Progenitor cell of endocrine pancreas (in vitro differentiated cells): ENCODE measurements at regions not wholly inside any gene's neighbourhood (a gene's known extent, or its start where the extent isn't known, plus 50 kb on each side); places are given as distances from the start of the nearest gene placed in this dataset.

Experiments
- DNase-seq: peaks from one replicate; pipeline ENCODE4 v3.0.0; 2021; ENCODE audit warnings: low spot score; ENCODE audit not compliant: unreplicated experiment
- H3K27ac Mint-ChIP-seq: 2 replicates; pipeline ENCODE4 v1.8.0; 2021; ENCODE audit warnings: mild to moderate bottlenecking, moderate library complexity, mixed read lengths
- H3K27me3 Mint-ChIP-seq: 2 replicates; pipeline ENCODE4 v1.8.0; 2021; ENCODE audit warnings: mixed read lengths
- H3K36me3 Mint-ChIP-seq: 2 replicates; pipeline ENCODE4 v1.8.0; 2022; ENCODE audit warnings: mixed read lengths; ENCODE audit not compliant: insufficient read depth
- H3K4me1 Mint-ChIP-seq: 2 replicates; pipeline ENCODE4 v1.8.0; 2021; ENCODE audit warnings: low read depth, mixed read lengths
- H3K4me3 Mint-ChIP-seq: 2 replicates; pipeline ENCODE4 v1.8.0; 2021; ENCODE audit warnings: low read depth, mild to moderate bottlenecking, moderate library complexity, mixed read lengths
- H3K9me3 Mint-ChIP-seq: 2 replicates; pipeline ENCODE4 v1.8.0; 2021; ENCODE audit warnings: low read depth, mixed read lengths
- TF ChIP-seq, protein P1 (sequence below): fragments of 200-600 bp; sonication (generic); IDR thresholded peaks from one replicate; pipeline ENCODE4 v1.5.0; 2021; ENCODE audit warnings: antibody characterized with exemption, mild to moderate bottlenecking; ENCODE audit not compliant: unreplicated experiment

DNA sequence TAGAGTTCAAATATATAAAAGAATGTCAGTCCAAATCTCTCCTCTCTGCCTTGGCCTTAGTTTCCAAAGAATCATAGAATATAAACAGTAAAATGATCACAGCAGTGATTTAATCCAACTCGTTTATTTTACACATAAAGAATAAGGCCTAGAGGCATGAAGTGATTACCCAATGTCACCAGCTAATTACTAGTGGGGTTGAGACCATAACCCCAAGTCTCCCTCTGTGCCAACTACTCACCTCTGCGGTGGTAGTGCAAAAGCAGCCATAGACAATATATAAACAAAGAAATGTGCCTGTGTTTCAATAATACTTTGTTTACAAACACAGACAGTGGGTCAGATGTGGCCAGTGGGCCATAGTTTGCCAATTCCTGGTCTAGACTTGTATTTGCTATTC lies 96.6 kb upstream of the FAT3 start:
- Mint-ChIP-seq H3K9me3 (no peaks in the 10 kb centered on the region), H3K4me3 (no peak overlapping the region), H3K36me3 (no peaks in the 10 kb centered on the region), H3K27ac (no peak overlapping the region), H3K4me1 (peaks cover 6% of the 10 kb centered on the region), H3K27me3 (no peaks in the 10 kb centered on the region)
- DNase-seq: no peak
- TF ChIP-seq, protein P1, sequence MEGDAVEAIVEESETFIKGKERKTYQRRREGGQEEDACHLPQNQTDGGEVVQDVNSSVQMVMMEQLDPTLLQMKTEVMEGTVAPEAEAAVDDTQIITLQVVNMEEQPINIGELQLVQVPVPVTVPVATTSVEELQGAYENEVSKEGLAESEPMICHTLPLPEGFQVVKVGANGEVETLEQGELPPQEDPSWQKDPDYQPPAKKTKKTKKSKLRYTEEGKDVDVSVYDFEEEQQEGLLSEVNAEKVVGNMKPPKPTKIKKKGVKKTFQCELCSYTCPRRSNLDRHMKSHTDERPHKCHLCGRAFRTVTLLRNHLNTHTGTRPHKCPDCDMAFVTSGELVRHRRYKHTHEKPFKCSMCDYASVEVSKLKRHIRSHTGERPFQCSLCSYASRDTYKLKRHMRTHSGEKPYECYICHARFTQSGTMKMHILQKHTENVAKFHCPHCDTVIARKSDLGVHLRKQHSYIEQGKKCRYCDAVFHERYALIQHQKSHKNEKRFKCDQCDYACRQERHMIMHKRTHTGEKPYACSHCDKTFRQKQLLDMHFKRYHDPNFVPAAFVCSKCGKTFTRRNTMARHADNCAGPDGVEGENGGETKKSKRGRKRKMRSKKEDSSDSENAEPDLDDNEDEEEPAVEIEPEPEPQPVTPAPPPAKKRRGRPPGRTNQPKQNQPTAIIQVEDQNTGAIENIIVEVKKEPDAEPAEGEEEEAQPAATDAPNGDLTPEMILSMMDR: no peak

DNA sequence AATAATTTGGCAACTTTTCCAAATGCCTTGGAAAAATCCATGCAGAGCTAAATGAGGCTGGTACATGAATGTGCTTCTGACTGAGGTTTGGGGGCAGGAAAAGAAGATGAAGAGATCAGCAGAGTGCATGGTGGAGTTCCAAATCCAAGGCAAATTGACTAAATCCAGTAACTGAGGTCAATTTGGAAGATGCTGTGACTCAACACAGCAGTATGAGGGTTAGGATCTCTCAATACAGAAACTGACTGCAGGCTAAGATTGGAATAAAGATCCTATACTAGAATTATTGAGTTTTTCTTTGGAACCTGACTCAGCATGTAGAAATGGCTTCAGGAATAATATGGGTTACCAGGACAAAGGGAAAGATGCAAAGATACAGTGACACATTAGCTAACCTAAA lies 99.3 kb upstream of the FAT3 start:
- Mint-ChIP-seq H3K4me1 (peaks cover 12% of the 10 kb centered on the region), H3K27me3 (no peaks in the 10 kb centered on the region), H3K9me3 (peaks cover under 1% of the 10 kb centered on the region), H3K36me3 (no peaks in the 10 kb centered on the region), H3K4me3 (no peak overlapping the region), H3K27ac (no peak overlapping the region)
- TF ChIP-seq, protein P1: no peak
- DNase-seq: no peak

- no peak for DNase-seq
- Mint-ChIP-seq H3K36me3 (peaks cover 3% of the 10 kb centered on the region), H3K4me1 (peaks cover 12% of the 10 kb centered on the region), H3K9me3 (peaks cover 8% of the 10 kb centered on the region), H3K4me3 (no peak overlapping the region), H3K27me3 (no peaks in the 10 kb centered on the region), H3K27ac (no peak overlapping the region)
- TF ChIP-seq, protein P1: no peak
Measured at GRCh38 chr11:92123540-92123939, 101.1 kb upstream of the FAT3 start.

DNA sequence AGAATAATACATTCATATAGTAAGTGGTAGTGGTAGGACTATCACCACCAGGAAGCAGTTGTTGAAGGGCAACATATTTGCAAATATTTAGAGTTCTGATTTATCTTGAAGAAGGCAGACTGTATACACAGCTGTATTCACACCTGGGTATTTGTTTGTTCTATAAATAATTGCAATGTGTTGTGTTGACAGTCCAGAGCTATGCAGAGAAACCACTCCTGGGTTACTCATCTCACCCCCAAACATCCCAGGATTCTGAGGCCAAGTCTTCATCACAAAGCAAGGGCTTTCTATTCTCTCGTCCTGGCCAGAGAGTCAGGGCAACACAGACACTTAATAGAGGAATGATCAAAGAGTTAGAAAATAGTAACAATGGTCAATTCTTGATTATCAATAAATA lies 102.1 kb upstream of the FAT3 start:
- Mint-ChIP-seq H3K9me3 (peaks cover 8% of the 10 kb centered on the region), H3K27ac (no peak overlapping the region), H3K36me3 (peaks cover 3% of the 10 kb centered on the region), H3K4me3 (no peak overlapping the region), H3K27me3 (no peaks in the 10 kb centered on the region), H3K4me1 (peaks cover 12% of the 10 kb centered on the region)
- TF ChIP-seq, protein P1: no peak
- no peak for DNase-seq

DNA sequence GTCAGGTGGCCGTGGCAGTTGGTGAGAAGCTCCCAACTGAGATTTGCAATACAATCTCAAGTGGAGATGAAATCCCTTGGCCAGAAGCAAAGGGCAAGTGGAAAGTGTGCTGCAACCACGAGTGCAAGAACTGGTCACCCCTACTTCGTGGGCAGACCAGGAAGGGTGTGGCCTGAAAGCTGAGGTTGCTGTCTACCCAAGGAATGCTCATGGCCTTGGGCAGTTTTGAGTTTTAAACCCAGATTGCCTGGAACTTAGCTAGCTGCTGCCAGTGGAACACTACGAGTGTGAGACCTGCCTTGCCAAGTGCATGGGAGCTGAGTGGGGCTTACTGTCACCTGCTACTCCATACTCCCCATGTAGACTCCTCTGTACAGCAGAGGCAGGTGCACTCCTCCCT lies 113.3 kb upstream of the FAT3 start:
- no peaks in the 10 kb centered on the region for H3K27me3 Mint-ChIP-seq
- TF ChIP-seq, protein P1: no peak
- peaks cover 2% of the 10 kb centered on the region for H3K4me1 Mint-ChIP-seq
- H3K4me3 Mint-ChIP-seq: no peak overlapping the region
- no peaks in the 10 kb centered on the region for H3K36me3 Mint-ChIP-seq
- H3K27ac Mint-ChIP-seq: no peak overlapping the region
- DNase-seq: no peak
- peaks cover 10% of the 10 kb centered on the region for H3K9me3 Mint-ChIP-seq
